Endothelial cell of umbilical vein (primary cell): ENCODE measurements at regions not wholly inside any gene's neighbourhood (a gene's known extent, or its start where the extent isn't known, plus 50 kb on each side); places are given as distances from the start of the nearest gene placed in this dataset.

Source experiments
- BruUV-seq: library from RNA; stranded (reverse); fragments of 400-500 nt; replicated peaks from 2 replicates; lab custom pipeline; 2021; lab: Mats Ljungman, UMichigan
- CTCF ChIA-PET: fragments of 300-600, 350-600 bp; sonication (Branson Sonifier 250); formaldehyde crosslinking; loops from one replicate; lab custom pipeline; 2021; ENCODE audit warnings: antibody characterized with exemption, inconsistent platforms; lab: Charles Lee
- POLR2A ChIA-PET: fragments of 300-600, 350-600 bp; sonication (Branson Sonifier 250); formaldehyde crosslinking; loops from one replicate; lab custom pipeline; 2021; ENCODE audit warnings: antibody characterized with exemption, inconsistent platforms; lab: Charles Lee
- DNase-seq: peaks from one replicate; pipeline ENCODE4 v3.0.0-alpha.2; 2011; ENCODE audit warnings: low read depth, low spot score
- FAIRE-seq: peaks from 2 replicates; lab custom pipeline; 2011; peaks lifted over from hg19 to GRCh38; lab: Jason Lieb, UNC
- H2AFZ ChIP-seq: 2 replicates; pipeline ENCODE4 v1.6.0; 2012; ENCODE audit warnings: low read depth, low read length, control low read depth, inconsistent platforms
- H3K27ac ChIP-seq: 2 replicates; pipeline ENCODE4 v1.5.1; 2011; ENCODE audit warnings: low read depth, mild to moderate bottlenecking, control low read depth, low read length, moderate library complexity; ENCODE audit not compliant: insufficient read depth
- H3K27me3 ChIP-seq, 2 experiments: 2 replicates each; pipeline versions ENCODE4 v1.6.0 to v1.6.1; 2011; ENCODE audit warnings: low read length in 2 of 2, mixed read lengths in 1 of 2; ENCODE audit not compliant: control insufficient read depth in 2 of 2, insufficient read depth in 2 of 2
- H3K36me3 ChIP-seq, 2 experiments: 2 replicates in 1 of 2; 3 replicates in 1 of 2; pipeline ENCODE4 v1.5.1; 2011; ENCODE audit warnings: low read length in 2 of 2, mild to moderate bottlenecking in 1 of 2, moderate library complexity in 1 of 2; ENCODE audit not compliant: control insufficient read depth in 2 of 2, insufficient read depth in 2 of 2; ENCODE audit errors: extremely low read depth in 1 of 2
- H3K4me1 ChIP-seq: 3 replicates; pipeline ENCODE4 v1.5.1; 2011; ENCODE audit warnings: mild to moderate bottlenecking, low read length; ENCODE audit not compliant: control insufficient read depth, insufficient read depth; ENCODE audit errors: extremely low read depth
- H3K4me2 ChIP-seq: 2 replicates; pipeline ENCODE4 v1.6.1; 2011; ENCODE audit warnings: low read length, control low read depth, mixed read lengths; ENCODE audit not compliant: insufficient read depth
- H3K4me3 ChIP-seq, 3 experiments: fragments of 200-600 bp in 1 of 3; sonication (generic), shearing (Covaris generic) in 1 of 3; replicated peaks in 1 of 3; 2 replicates each; pipeline ENCODE4 v1.5.1; 2011 to 2016; ENCODE audit warnings: control low read depth in 3 of 3, low read length in 3 of 3, mild to moderate bottlenecking in 2 of 3, inconsistent platforms in 1 of 3, low read depth in 1 of 3, moderate library complexity in 1 of 3; ENCODE audit not compliant: insufficient read depth in 1 of 3
- H3K79me2 ChIP-seq: 2 replicates; pipeline ENCODE4 v1.6.0; 2012; ENCODE audit warnings: low read length, inconsistent platforms; ENCODE audit not compliant: control insufficient read depth, insufficient read depth
- H3K9ac ChIP-seq: replicated peaks from 2 replicates; pipeline ENCODE3; 2011; ENCODE audit warnings: low read length, control low read depth; ENCODE audit not compliant: insufficient read depth; ENCODE audit errors: extremely low read depth
- H3K9me1 ChIP-seq: replicated peaks from 3 replicates; pipeline ENCODE4 v1.6.0; 2011; ENCODE audit warnings: mild to moderate bottlenecking, low read length; ENCODE audit not compliant: control insufficient read depth, insufficient read depth; ENCODE audit errors: extremely low read depth
- H3K9me3 ChIP-seq: replicated peaks from 2 replicates; pipeline ENCODE4 v1.5.1; 2012; ENCODE audit warnings: low read length, inconsistent platforms; ENCODE audit not compliant: control insufficient read depth, insufficient read depth
- H4K20me1 ChIP-seq: replicated peaks from 2 replicates; pipeline ENCODE3; 2011; ENCODE audit warnings: mild to moderate bottlenecking, low read length; ENCODE audit not compliant: control insufficient read depth, insufficient read depth; ENCODE audit errors: extremely low read depth
- CTCF ChIP-seq, 2 donors: IDR thresholded peaks; 1 replicate in 1 of 2; 2 replicates in 1 of 2; pipeline ENCODE4 v1.5.1; 2011; ENCODE audit warnings: low read length in 2 of 2, mild to moderate bottlenecking in 2 of 2, moderate library complexity in 2 of 2, control low read depth in 1 of 2, inconsistent platforms in 1 of 2, low read depth in 1 of 2; ENCODE audit not compliant: insufficient read depth in 1 of 2; ENCODE audit errors: extremely low read depth in 1 of 2
- EZH2 ChIP-seq: IDR thresholded peaks from 2 replicates; pipeline ENCODE4 v1.6.1; 2012; ENCODE audit warnings: borderline replicate concordance, low read depth, mild to moderate bottlenecking, moderate library complexity, low read length, inconsistent platforms; ENCODE audit not compliant: severe bottlenecking
- FOS ChIP-seq: IDR thresholded peaks from 2 replicates; pipeline ENCODE4 v1.6.1; 2011; ENCODE audit warnings: mild to moderate bottlenecking, low read length, moderate library complexity, borderline replicate concordance; ENCODE audit not compliant: insufficient read depth
- GATA2 ChIP-seq: IDR thresholded peaks from 2 replicates; pipeline ENCODE4 v1.7.0; 2011; ENCODE audit warnings: low read depth, mild to moderate bottlenecking, moderate library complexity, mixed read lengths, low read length; ENCODE audit not compliant: insufficient read length, insufficient read depth
- JUN ChIP-seq: IDR thresholded peaks from 2 replicates; pipeline ENCODE4 v1.6.1; 2011; ENCODE audit warnings: borderline replicate concordance, low read depth; ENCODE audit not compliant: insufficient read length, insufficient read depth
- MYC ChIP-seq: IDR thresholded peaks from one replicate; pipeline ENCODE4 v1.6.1; 2011; ENCODE audit warnings: mild to moderate bottlenecking, low read depth, low read length
- POLR2AphosphoS5 ChIP-seq: IDR thresholded peaks from 2 replicates; pipeline ENCODE4 v1.6.1; 2012; ENCODE audit warnings: low read depth, mild to moderate bottlenecking, control low read depth, low read length, moderate library complexity; ENCODE audit not compliant: insufficient read depth
- dilution Hi-C: fragments of 300-500 bp; cut with MboI; formaldehyde crosslinking; loops from one replicate; pipeline ENCODE4 v1.15.0; 2019; ENCODE audit warnings: low sequenced_read_pairs; ENCODE audit not compliant: extremely low pct_ligation_motif_present
- intact Hi-C: fragments of 100-400 bp; cut with micrococcal nuclease; formaldehyde crosslinking; loops from one replicate; pipeline ENCODE4 v1.10.0; 2022

- DNase-seq: no peak
- ChIA-PET POLR2A (no interaction called here), CTCF (interaction anchor here (1.5 kb wide), 1 partner anchor 21 kb away, joined by 3 read pairs; no protein-coding TSS in a partner anchor)
- no peak for FAIRE-seq
- no peak overlapping the region for H3K27ac ChIP-seq
- no peaks in the 10 kb centered on the region for H3K9me3 ChIP-seq
- dilution Hi-C loops: no loop called here
- no peak overlapping the region for H3K9ac ChIP-seq
- H3K9me1 ChIP-seq: no peaks in the 10 kb centered on the region
- BruUV-seq: no TSS peak
- H2AFZ ChIP-seq: no peak overlapping the region
- intact Hi-C loops: no loop called here
- TF ChIP-seq POLR2AphosphoS5: no peak
- no peak for TF ChIP-seq CTCF (IDR thresholded peaks at IDR 0.05; ENCODE audit: extremely low read depth in 1 of 2, insufficient read depth in 1 of 2, low read depth in 1 of 2, low read length in 2 of 2)
- TF ChIP-seq GATA2: no peak
- TF ChIP-seq EZH2: no peak
- TF ChIP-seq MYC: no peak
- TF ChIP-seq JUN: no peak
- TF ChIP-seq FOS: no peak
- H3K4me1 ChIP-seq: no peaks in the 10 kb centered on the region
- no peak overlapping the region for H3K4me2 ChIP-seq
- no peaks in the 10 kb centered on the region for H3K36me3 ChIP-seq
- H3K4me3 ChIP-seq: no peak overlapping the region
- no peaks in the 10 kb centered on the region for H4K20me1 ChIP-seq
- H3K27me3 ChIP-seq: peaks cover 0 to 2% of the 10 kb centered on the region in 2 experiments
- no peaks in the 10 kb centered on the region for H3K79me2 ChIP-seq
Measured at GRCh38 chr2:234725528-234726264, 226.1 kb upstream of the SH3BP4 start.
